WTC11 (cell line): ENCODE measurements at regions not wholly inside any gene's neighbourhood (a gene's known extent, or its start where the extent isn't known, plus 50 kb on each side); places are given as distances from the start of the nearest gene placed in this dataset.

Source experiments
- ATAC-seq: fragments of 200-7000 bp; cut with Tn5 transposase; 2 replicates; pipeline ENCODE4 v1.10.0; 2021; ENCODE audit warnings: mild to moderate bottlenecking, moderate library complexity
- CTCF ChIA-PET: fragments of 300-600 bp; sonication (Branson Sonifier 250); formaldehyde crosslinking; loops from one replicate; lab custom pipeline; 2021; ENCODE audit warnings: antibody characterized with exemption; lab: Charles Lee
- POLR2A ChIA-PET: fragments of 350-600 bp; sonication (Branson Sonifier 250); formaldehyde crosslinking; loops from one replicate; lab custom pipeline; 2021; ENCODE audit warnings: antibody characterized with exemption; lab: Charles Lee
- DNase-seq: peaks from one replicate; pipeline ENCODE4 v3.0.0; 2021; ENCODE audit warnings: low spot score
- H3K27ac Mint-ChIP-seq: 2 replicates; pipeline ENCODE4 v1.8.0; 2021; ENCODE audit warnings: mixed read lengths
- H3K27me3 Mint-ChIP-seq: 2 replicates; pipeline ENCODE4 v1.8.0; 2021; ENCODE audit warnings: low read depth, mild to moderate bottlenecking, moderate library complexity, mixed read lengths
- H3K36me3 Mint-ChIP-seq: 2 replicates; pipeline ENCODE4 v1.8.0; 2021; ENCODE audit warnings: mixed read lengths
- H3K4me1 Mint-ChIP-seq: 2 replicates; pipeline ENCODE4 v1.8.0; 2022; ENCODE audit warnings: mixed read lengths
- H3K4me3 Mint-ChIP-seq: 2 replicates; pipeline ENCODE4 v1.8.0; 2021; ENCODE audit warnings: mild to moderate bottlenecking, moderate library complexity, mixed read lengths
- H3K9me3 Mint-ChIP-seq: 2 replicates; pipeline ENCODE4 v1.8.0; 2021; ENCODE audit warnings: mixed read lengths
- AFF4 ChIP-seq: sonication (generic); formaldehyde crosslinking; IDR thresholded peaks from 2 replicates; pipeline ENCODE4 v1.8.1; 2023; ENCODE audit warnings: mild to moderate bottlenecking, missing genetic modification reagents, borderline replicate concordance
- ATF6 ChIP-seq: sonication (generic); formaldehyde crosslinking; IDR thresholded peaks from 2 replicates; pipeline ENCODE4 v1.8.1; 2023; ENCODE audit warnings: mild to moderate bottlenecking, missing genetic modification reagents
- CTCF ChIP-seq: fragments of 200-600 bp; IDR thresholded peaks from 2 replicates; pipeline ENCODE4 v1.8.0; 2022; ENCODE audit warnings: antibody characterized with exemption
- FOXK1 ChIP-seq: sonication (generic); formaldehyde crosslinking; IDR thresholded peaks from 2 replicates; pipeline ENCODE4 v1.8.0; 2022; ENCODE audit warnings: mild to moderate bottlenecking, moderate library complexity, missing genetic modification reagents
- GABPB1 ChIP-seq: sonication (generic); formaldehyde crosslinking; IDR thresholded peaks from 2 replicates; pipeline ENCODE4 v1.8.1; 2023; ENCODE audit warnings: mild to moderate bottlenecking, missing genetic modification reagents
- GTF2I ChIP-seq: fragments of 250-450 bp; sonication (Bioruptor Pico); conservative IDR thresholded peaks from 2 replicates; pipeline ENCODE4 v1.4.0; 2021; ENCODE audit warnings: mild to moderate bottlenecking
- HMGXB4 ChIP-seq: sonication (generic); formaldehyde crosslinking; IDR thresholded peaks from 2 replicates; pipeline ENCODE4 v1.8.1; 2023; ENCODE audit warnings: mild to moderate bottlenecking, moderate library complexity, missing genetic modification reagents
- NFYB ChIP-seq: sonication (generic); formaldehyde crosslinking; conservative IDR thresholded peaks from 2 replicates; pipeline ENCODE4 v1.8.0; 2022; ENCODE audit warnings: low read depth, missing genetic modification reagents
- NR1H2 ChIP-seq: sonication (generic); formaldehyde crosslinking; IDR thresholded peaks from 2 replicates; pipeline ENCODE4 v1.9.0; 2021; ENCODE audit warnings: mild to moderate bottlenecking, moderate library complexity, missing genetic modification reagents
- NR3C1 ChIP-seq: sonication (generic); formaldehyde crosslinking; conservative IDR thresholded peaks from 2 replicates; pipeline ENCODE4 v1.8.1; 2023; ENCODE audit warnings: low read depth, mild to moderate bottlenecking, missing genetic modification reagents
- OVOL2 ChIP-seq: fragments of 250-450 bp; sonication (Bioruptor Pico); IDR thresholded peaks from 2 replicates; pipeline ENCODE4 v1.9.0; 2021; ENCODE audit warnings: mild to moderate bottlenecking, borderline replicate concordance
- RELA ChIP-seq: sonication (generic); formaldehyde crosslinking; IDR thresholded peaks from 2 replicates; pipeline ENCODE4 v1.8.1; 2022; ENCODE audit warnings: missing genetic modification reagents, mild to moderate bottlenecking, borderline replicate concordance
- RORB ChIP-seq: fragments of 250-450 bp; sonication (Bioruptor Pico); IDR thresholded peaks from 2 replicates; pipeline ENCODE4 v1.9.0; 2021; ENCODE audit warnings: mild to moderate bottlenecking
- USF2 ChIP-seq: sonication (generic); formaldehyde crosslinking; IDR thresholded peaks from 2 replicates; pipeline ENCODE4 v1.8.1; 2023; ENCODE audit warnings: mild to moderate bottlenecking, missing genetic modification reagents, moderate library complexity
- ZBTB21 ChIP-seq: sonication (generic); formaldehyde crosslinking; IDR thresholded peaks from 2 replicates; pipeline ENCODE4 v1.8.1; 2023; ENCODE audit warnings: mild to moderate bottlenecking, missing genetic modification reagents, borderline replicate concordance
- ZNF138 ChIP-seq: sonication (generic); formaldehyde crosslinking; conservative IDR thresholded peaks from 2 replicates; pipeline ENCODE4 v1.8.1; 2022; ENCODE audit warnings: mild to moderate bottlenecking, moderate library complexity, missing genetic modification reagents
- ZNF263 ChIP-seq: sonication (generic); formaldehyde crosslinking; IDR thresholded peaks from 2 replicates; pipeline ENCODE4 v1.8.1; 2022; ENCODE audit warnings: low read depth, mild to moderate bottlenecking, moderate library complexity, missing genetic modification reagents

- no peaks in the 10 kb centered on the region for H3K27me3 Mint-ChIP-seq
- H3K36me3 Mint-ChIP-seq, result peaks cover 11% of the 10 kb centered on the region
- ChIA-PET POLR2A (no interaction called here), CTCF (interaction anchor here (0.9 to 3.1 kb wide), 18 partner anchors 10 to 323 kb away, joined by 3 to 19 read pairs (median 6); no protein-coding TSS in a partner anchor)
- no peak for DNase-seq
- H3K9me3 Mint-ChIP-seq, result peaks cover 16% of the 10 kb centered on the region
- H3K27ac Mint-ChIP-seq, result no peak overlapping the region
- no peaks in the 10 kb centered on the region for H3K4me1 Mint-ChIP-seq
- H3K4me3 Mint-ChIP-seq, result no peak overlapping the region
- TF ChIP-seq GTF2I (CRISPR knock-in tag) (no peak), AFF4 (CRISPR knock-in tag) (no peak), GABPB1 (CRISPR knock-in tag) (no peak), HMGXB4 (CRISPR knock-in tag) (no peak), NR3C1 (CRISPR knock-in tag) (no peak), NFYB (CRISPR knock-in tag) (no peak), CTCF (peak; percentile 56)
- peak; percentile 53; the same call in 1 of the 2 replicates for ATAC-seq
These were observed 101.1 kb upstream of the DCD start for GRCh38 chr12:54749191-54749818.

GRCh38 chr12:54744590-54744989, 96.4 kb upstream of the DCD start:
- no peak overlapping the region for H3K27ac Mint-ChIP-seq
- H3K36me3 Mint-ChIP-seq, result peaks cover 17% of the 10 kb centered on the region
- ChIA-PET POLR2A (no interaction called here), CTCF (interaction anchor here (0.8 to 1.5 kb wide), 3 partner anchors 20 to 328 kb away, joined by 3 to 5 read pairs (median 4); no protein-coding TSS in a partner anchor)
- DNase-seq (no peak), ATAC-seq (no peak)
- H3K27me3 Mint-ChIP-seq, result no peaks in the 10 kb centered on the region; the same call in 1 of the 2 replicates
- H3K4me1 Mint-ChIP-seq, result no peaks in the 10 kb centered on the region
- peaks cover 40% of the 10 kb centered on the region for H3K9me3 Mint-ChIP-seq
- no peak overlapping the region for H3K4me3 Mint-ChIP-seq
- TF ChIP-seq NR3C1 (CRISPR knock-in tag) (no peak), ZNF263 (CRISPR knock-in tag) (no peak), ZBTB21 (no peak)

- Mint-ChIP-seq H3K4me1 (peaks cover 8% of the 10 kb centered on the region), H3K4me3 (no peak overlapping the region), H3K27ac (no peak overlapping the region), H3K36me3 (peaks cover 27% of the 10 kb centered on the region), H3K27me3 (no peaks in the 10 kb centered on the region; the same call in 1 of the 2 replicates), H3K9me3 (peaks cover 61% of the 10 kb centered on the region)
- DNase-seq, result no peak
- CTCF ChIA-PET, result interaction anchor here (1.1 kb wide), 1 partner anchor 19 kb away, joined by 4 read pairs; no protein-coding TSS in a partner anchor
- POLR2A ChIA-PET, result no interaction called here
- ATAC-seq, result no peak
- no peak for TF ChIP-seq NR1H2 (CRISPR knock-in tag)
- no peak for TF ChIP-seq RORB (CRISPR knock-in tag)
- no peak for TF ChIP-seq RELA (CRISPR knock-in tag)
- no peak for TF ChIP-seq ATF6
- no peak for TF ChIP-seq ZNF138 (CRISPR knock-in tag)
- TF ChIP-seq USF2 (CRISPR knock-in tag), result no peak
- TF ChIP-seq FOXK1 (CRISPR knock-in tag), result no peak
- no peak for TF ChIP-seq OVOL2
These were observed 92.7 kb upstream of the DCD start for GRCh38 chr12:54740882-54741281.
